Anterior cingulate cortex (tissue), 58 donors: ENCODE measurements at regions not wholly inside any gene's neighbourhood (a gene's known extent, or its start where the extent isn't known, plus 50 kb on each side); places are given as distances from the start of the nearest gene placed in this dataset.

Experiments
- DNase-seq, 58 donors: peaks; one replicate each; lab custom pipeline; 2025; lab: John Stamatoyannopoulos, UW

DNA sequence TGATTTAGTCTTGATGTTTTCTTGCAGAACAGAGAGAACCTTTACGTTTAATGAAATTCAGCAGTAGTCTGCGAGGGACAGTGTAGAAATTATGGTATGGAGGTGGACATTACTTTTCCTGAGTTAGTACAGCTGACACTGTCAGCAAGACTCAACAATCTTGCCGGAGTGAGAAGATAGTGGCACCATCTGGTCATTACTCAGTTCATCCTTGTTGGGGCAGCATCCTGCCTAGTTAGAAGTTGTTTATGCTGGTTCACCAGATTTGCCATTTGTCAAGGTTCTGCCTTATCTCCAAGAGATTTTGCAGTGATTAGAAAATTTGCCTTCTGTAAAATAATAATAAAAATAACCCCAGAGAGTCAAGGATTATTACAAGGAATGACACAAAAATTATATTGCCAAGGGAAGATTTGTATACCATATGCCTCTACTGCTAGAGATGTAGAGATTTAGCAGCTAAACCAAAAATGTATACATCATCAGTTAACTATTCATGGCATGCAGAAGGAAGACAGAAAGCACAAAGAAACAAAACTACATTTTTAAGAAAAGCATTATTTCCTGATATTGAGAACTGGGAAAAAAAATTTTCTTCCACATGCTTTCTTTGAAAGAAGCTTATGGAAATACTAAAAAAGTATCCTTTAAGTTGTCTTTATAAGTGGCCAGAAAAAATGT, 1967.4 kb downstream of the NCAM2 start:
- no peak for DNase-seq

- no peak for DNase-seq
Measured at GRCh38 chr21:22981819-22982218, 1983.6 kb downstream of the NCAM2 start.

GRCh38 chr21:22993144-22993543, 1994.9 kb downstream of the NCAM2 start:
- DNase-seq = no peak

DNA sequence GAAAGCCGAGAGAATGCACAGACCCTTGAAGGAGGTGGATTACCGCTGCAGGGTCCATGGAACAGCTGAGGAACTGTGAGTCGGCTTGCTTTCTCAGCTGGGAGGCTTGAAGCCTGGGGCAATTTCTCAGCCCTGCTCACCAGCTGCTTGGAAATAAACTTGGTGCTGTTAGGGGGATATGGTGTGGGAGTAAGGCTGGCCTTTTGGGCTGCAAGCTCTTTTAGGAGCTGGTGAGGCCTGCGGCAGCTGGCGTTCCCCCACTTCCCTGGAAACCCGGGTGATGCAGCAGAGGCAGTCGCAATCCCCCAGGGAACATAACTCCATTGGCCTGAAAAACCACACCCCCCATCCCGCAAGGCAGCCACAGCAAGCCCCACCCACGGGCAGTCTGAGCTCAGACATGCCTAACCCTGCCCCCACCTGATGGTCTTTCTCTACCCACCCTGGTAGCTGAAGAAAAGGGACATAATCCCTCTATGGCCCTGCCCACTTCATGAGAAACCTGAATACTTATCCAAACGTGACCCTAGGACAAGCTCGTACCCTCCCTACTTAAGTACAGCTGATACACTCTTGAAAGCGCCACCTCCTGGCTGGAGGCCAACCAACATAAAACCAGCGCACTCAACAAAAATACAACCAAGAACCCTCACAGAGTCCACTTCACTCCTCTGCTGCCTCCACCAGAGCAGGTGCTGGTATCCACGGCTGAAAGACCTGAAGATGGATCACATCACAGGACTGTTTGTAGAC, 1995.8 kb downstream of the NCAM2 start:
- no peak for DNase-seq

- DNase-seq = no peak
Measured at GRCh38 chr21:23003951-23004350, 2005.7 kb downstream of the NCAM2 start.

GRCh38 chr21:23008601-23009202, 2010.5 kb downstream of the NCAM2 start:
- no peak for DNase-seq

GRCh38 chr21:23009360-23009759, 2011.2 kb downstream of the NCAM2 start:
- no peak for DNase-seq

DNA sequence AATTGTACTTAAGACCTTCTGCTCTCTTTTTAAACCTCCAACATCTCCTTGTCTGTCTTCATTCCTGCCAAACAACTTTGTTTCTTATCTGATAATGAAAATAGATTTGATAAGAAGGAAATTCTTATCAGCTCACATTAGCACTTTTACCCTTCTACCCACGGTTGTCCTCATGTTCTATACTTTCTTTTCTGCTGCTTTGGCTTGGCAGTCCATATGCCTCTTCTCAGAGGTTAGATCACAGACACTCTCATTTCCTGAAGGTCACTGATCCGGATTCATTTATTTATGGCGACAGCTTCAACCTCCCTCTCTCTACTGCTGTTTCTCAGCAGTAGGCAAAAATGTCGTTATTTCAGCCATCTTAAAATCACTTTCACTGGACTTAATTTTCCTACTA, 2015.8 kb downstream of the NCAM2 start:
- no peak for DNase-seq

DNA sequence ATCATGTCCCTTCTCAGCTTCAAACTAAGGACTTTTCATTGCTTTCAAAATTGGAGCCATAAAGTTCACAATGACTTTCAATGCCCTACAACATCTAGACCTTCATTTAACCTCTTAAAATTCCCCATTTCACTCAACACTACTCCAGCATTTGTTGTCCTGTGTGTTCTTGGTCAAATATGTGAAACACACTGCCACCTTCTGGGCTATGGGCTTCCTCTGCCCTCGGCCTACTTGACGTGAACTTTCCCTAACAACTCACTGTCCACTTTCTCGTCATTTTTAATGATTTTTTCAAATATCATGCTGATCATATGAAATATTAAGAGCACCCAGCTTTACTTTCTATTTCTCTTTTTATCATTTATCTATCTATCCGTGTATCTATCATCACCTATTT, 2018.4 kb downstream of the NCAM2 start:
- DNase-seq = peak in 4 of 58 donors; percentile 1 to 24 (median 4)

GRCh38 chr21:23017989-23018388, 2019.8 kb downstream of the NCAM2 start:
- no peak for DNase-seq

- no peak for DNase-seq
Measured at GRCh38 chr21:23020969-23021368, 2022.8 kb downstream of the NCAM2 start.

GRCh38 chr21:23021481-23021880, 2023.3 kb downstream of the NCAM2 start:
- peak in 1 of 58 donors; percentile 2 for DNase-seq

- DNase-seq = no peak
Measured at GRCh38 chr21:23026878-23027277, 2028.7 kb downstream of the NCAM2 start.

DNA sequence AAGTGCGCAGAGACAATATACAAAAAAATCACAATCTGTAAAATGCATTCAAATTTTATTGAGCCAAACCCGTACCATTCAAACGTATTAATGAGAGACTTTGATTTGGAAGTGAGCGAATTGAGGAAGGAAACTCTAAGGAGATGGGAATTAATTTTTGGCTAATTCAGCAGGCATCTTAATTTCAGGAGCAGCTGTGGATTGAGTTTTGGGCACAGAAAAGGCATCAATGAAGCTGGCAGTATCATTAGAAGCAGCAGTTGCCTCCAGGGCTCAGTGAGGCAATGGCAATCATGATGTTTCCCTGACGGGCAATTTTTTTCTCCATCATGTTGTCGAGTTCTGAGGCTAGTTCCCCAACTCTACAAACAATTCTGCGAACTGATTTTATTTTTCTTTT, 2041.6 kb downstream of the NCAM2 start:
- DNase-seq = no peak

- DNase-seq = no peak
Measured at GRCh38 chr21:23045955-23046354, 2047.7 kb downstream of the NCAM2 start.

DNA sequence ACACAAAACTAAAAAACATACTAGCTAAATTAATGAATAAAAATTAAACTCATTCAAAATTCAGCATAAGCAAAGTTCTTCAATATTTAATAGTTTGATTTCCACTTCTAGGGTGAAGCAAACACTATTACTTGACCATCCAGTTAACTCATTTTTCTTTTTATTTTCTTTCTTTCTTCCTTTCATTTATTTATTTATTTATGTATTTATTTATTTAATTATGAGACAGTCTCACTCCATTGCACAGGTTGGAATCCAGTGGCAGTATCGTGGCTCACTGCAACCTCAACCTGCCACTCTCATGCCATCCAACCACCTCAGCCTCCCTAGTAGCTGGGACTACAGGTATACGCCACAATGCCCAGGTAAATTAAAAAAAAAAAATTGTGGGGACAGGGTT, 2069.5 kb downstream of the NCAM2 start:
- no peak for DNase-seq

GRCh38 chr21:23083242-23083641, 2085.0 kb downstream of the NCAM2 start:
- no peak for DNase-seq

DNA sequence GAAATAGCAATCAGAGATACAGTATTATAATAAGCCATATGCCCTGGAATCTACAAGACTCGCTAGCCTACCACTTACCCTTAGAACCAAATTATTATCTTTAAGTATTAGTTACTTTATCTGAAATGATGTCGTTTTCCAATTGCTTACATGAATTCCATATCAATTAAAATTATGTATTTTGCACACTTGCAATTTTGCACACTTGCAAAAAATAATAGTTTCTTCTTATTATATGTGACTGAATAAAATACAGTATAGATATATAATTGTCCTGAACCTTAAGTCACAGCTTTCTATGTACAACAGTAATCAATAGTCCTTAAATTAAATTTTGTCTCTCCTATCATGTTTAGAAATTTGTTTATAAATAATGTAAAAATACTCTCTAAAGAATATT, 2095.1 kb downstream of the NCAM2 start:
- DNase-seq = no peak

DNA sequence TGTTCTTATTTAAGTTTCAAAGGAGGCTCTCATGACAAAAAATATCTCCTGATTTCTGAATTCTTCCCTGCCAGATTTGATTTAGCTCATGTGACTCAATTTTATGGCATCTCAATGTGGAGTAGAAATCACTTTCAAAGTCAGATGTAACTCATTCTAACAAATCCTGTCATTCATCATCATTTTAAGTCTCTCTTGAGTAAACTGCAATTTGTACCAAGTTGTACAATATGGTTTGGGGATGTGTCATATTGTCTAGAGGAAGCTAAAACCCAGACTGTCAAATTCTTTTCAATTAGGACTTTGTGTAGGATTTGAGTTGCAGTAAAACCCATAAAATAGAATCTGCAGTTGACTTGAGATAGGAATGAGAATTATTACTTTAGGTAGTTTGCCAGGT, 2101.0 kb downstream of the NCAM2 start:
- no peak for DNase-seq

DNA sequence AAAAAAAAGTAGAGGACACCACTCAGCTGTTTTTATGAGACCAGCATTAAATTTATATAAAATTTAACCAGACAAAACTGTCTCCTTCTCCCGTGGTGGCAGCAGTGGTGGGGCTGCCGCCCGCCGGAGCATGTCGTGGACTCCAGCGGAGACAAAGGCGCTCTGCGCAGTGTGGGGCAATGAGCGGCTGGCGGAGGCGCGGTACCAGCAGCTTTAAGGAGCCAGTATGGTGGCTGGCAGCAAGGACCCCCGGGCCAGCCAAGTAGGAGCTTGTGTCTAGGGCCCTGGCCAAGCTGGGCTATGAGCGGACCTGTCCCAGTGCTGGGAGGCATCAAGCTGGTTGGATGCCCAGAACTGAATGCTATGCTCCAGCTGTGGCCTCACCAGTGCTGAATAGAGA, 2102.9 kb downstream of the NCAM2 start:
- DNase-seq = no peak

- no peak for DNase-seq
Measured at GRCh38 chr21:23108533-23108932, 2110.3 kb downstream of the NCAM2 start.

DNA sequence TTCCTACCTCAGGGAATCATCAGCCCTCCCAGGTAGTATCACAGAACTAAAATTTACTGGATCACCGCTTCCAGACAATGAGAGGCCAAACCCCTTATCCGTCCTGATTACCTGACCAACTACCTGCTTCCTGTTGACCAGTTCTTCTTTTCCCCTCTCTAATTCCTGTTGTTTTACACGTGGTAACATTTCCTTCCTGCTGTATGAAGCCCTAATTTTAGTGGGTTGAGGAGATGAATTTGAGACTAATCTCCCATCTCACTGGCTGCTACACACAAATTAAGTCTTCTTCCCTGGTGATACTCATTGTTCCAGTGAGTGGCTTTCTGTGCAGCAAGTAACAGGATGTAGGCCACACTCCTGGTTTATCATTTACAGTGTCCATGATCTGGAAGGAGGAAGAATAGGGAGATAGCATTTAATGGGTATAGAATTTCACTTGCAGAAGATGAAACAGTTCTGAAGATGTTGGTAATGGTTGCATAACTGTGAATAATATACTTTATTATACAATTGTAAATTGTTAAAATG, 2112.9 kb downstream of the NCAM2 start:
- DNase-seq = no peak
